HepG2 (cell line): ENCODE measurements at regions not wholly inside any gene's neighbourhood (a gene's known extent, or its start where the extent isn't known, plus 50 kb on each side); places are given as distances from the start of the nearest gene placed in this dataset.

Source experiments
- ATAC-seq: fragments of 200-7000 bp; cut with Tn5 transposase; 3 replicates; pipeline ENCODE4 v1.9.1; 2020; ENCODE audit warnings: mild to moderate bottlenecking, moderate library complexity
- BruUV-seq: library from RNA; stranded (reverse); fragments of 400-500 nt; replicated peaks from 2 replicates; lab custom pipeline; 2021; lab: Mats Ljungman, UMichigan
- CTCF ChIA-PET: fragments of 300-600 bp; formaldehyde crosslinking; extraction: SDS; loops from one replicate; lab custom pipeline; 2021; ENCODE audit warnings: low total read pairs, inconsistent platforms, low intra/inter-chr PET ratio; lab: Yijun Ruan, JAX
- POLR2A ChIA-PET: fragments of 350-600 bp; sonication (Branson Sonifier 250); formaldehyde crosslinking; loops from one replicate; lab custom pipeline; 2020; ENCODE audit warnings: antibody characterized with exemption, inconsistent platforms; lab: Yijun Ruan, JAX
- DNase-seq: peaks from one replicate; pipeline ENCODE4 v3.0.0-alpha.2; 2015; ENCODE audit warnings: low spot score
- FAIRE-seq: peaks from 3 replicates; lab custom pipeline; 2011; peaks lifted over from hg19 to GRCh38; lab: Jason Lieb, UNC
- H2AFZ ChIP-seq: one replicate; pipeline ENCODE4 v1.6.1; 2011; ENCODE audit warnings: low read length, inconsistent platforms
- H3K27ac ChIP-seq: fragments of 300-600 bp; 3 replicates; pipeline ENCODE4 v1.8.0; 2011; ENCODE audit warnings: mixed run types, mild to moderate bottlenecking, mixed read lengths, low read length, inconsistent platforms; ENCODE audit not compliant: insufficient read depth; ENCODE audit errors: extremely low read length
- H3K27me3 ChIP-seq, 2 experiments: fragments of 200-600 bp in 1 of 2; 2 replicates in 1 of 2; 3 replicates in 1 of 2; pipeline versions ENCODE4 v1.6.0 to v1.8.0; 2011; ENCODE audit warnings: low read length in 2 of 2, mild to moderate bottlenecking in 2 of 2, moderate library complexity in 2 of 2, inconsistent platforms in 1 of 2; ENCODE audit not compliant: insufficient read depth in 2 of 2, control insufficient read depth in 1 of 2
- H3K36me3 ChIP-seq, 2 experiments: fragments of 200-600 bp in 1 of 2; replicated peaks in 1 of 2; 2 replicates in 1 of 2; 3 replicates in 1 of 2; pipeline versions ENCODE4 v1.5.1 to v1.8.0; 2011; ENCODE audit warnings: low read length in 2 of 2, inconsistent platforms in 1 of 2; ENCODE audit not compliant: insufficient read depth in 2 of 2, control insufficient read depth in 1 of 2
- H3K4me1 ChIP-seq: 2 replicates; pipeline ENCODE4 v1.5.1; 2012; ENCODE audit warnings: low read length, inconsistent platforms; ENCODE audit not compliant: insufficient read depth
- H3K4me2 ChIP-seq: 2 replicates; pipeline ENCODE4 v1.6.0; 2011; ENCODE audit warnings: low read depth, low read length, inconsistent platforms
- H3K4me3 ChIP-seq, 3 experiments: fragments of 200-600 bp in 1 of 3; sonication (generic), shearing (Covaris generic) in 1 of 3; replicated peaks in 1 of 3; 2 replicates each; pipeline ENCODE4 v1.5.1; 2011 to 2016; ENCODE audit warnings: low read length in 3 of 3, inconsistent platforms in 2 of 3, low read depth in 2 of 3, mild to moderate bottlenecking in 2 of 3, control low read depth in 1 of 3, mixed read lengths in 1 of 3; ENCODE audit not compliant: insufficient read depth in 1 of 3
- H3K79me2 ChIP-seq: one replicate; pipeline ENCODE4 v1.6.1; 2011; ENCODE audit warnings: low read length, inconsistent platforms; ENCODE audit not compliant: insufficient read depth
- H3K9ac ChIP-seq: 2 replicates; pipeline ENCODE4 v1.6.0; 2011; ENCODE audit warnings: mild to moderate bottlenecking, low read depth, low read length, inconsistent platforms; ENCODE audit not compliant: insufficient read depth
- H3K9me3 ChIP-seq: 2 replicates; pipeline ENCODE4 v1.5.1; 2012; ENCODE audit warnings: mild to moderate bottlenecking, low read length
- H4K20me1 ChIP-seq: 2 replicates; pipeline ENCODE4 v1.6.0; 2011; ENCODE audit warnings: inconsistent platforms, mild to moderate bottlenecking, low read length, moderate library complexity; ENCODE audit not compliant: insufficient read depth
- CREB1 ChIP-seq, 2 experiments: fragments of 450-650 bp in 1 of 2; IDR thresholded peaks; 2 replicates each; pipeline ENCODE4 v1.6.1; 2016 to 2017; ENCODE audit warnings: control low read depth in 1 of 2, mild to moderate bottlenecking in 1 of 2, missing compliant biosample characterization in 1 of 2, missing genetic modification characterization in 1 of 2
- FOXK1 ChIP-seq: sonication (generic); formaldehyde crosslinking; IDR thresholded peaks from 2 replicates; pipeline ENCODE4 v1.4.0; 2020; ENCODE audit warnings: low read depth, missing genetic modification reagents, borderline replicate concordance
- HBP1 ChIP-seq: IDR thresholded peaks from 2 replicates; pipeline ENCODE4 v1.6.1; 2016; ENCODE audit warnings: low read depth, control low read depth
- KDM5B ChIP-seq: sonication (generic); formaldehyde crosslinking; IDR thresholded peaks from 2 replicates; pipeline ENCODE4 v1.4.0; 2020; ENCODE audit warnings: missing genetic modification reagents, mild to moderate bottlenecking, borderline replicate concordance
- KLF13 ChIP-seq: sonication (generic); formaldehyde crosslinking; IDR thresholded peaks from 2 replicates; pipeline ENCODE4 v1.4.0; 2020; ENCODE audit warnings: mild to moderate bottlenecking, missing genetic modification reagents
- KLF9 ChIP-seq: IDR thresholded peaks from 2 replicates; pipeline ENCODE4 v1.6.1; 2016; ENCODE audit warnings: low read depth
- TFDP2 ChIP-seq: sonication (generic); formaldehyde crosslinking; IDR thresholded peaks from 2 replicates; pipeline ENCODE4 v1.4.0; 2020; ENCODE audit warnings: missing genetic modification reagents
- ZNF382 ChIP-seq: sonication (generic); formaldehyde crosslinking; IDR thresholded peaks from 2 replicates; pipeline ENCODE4 v1.5.0; 2020; ENCODE audit warnings: missing genetic modification reagents, mild to moderate bottlenecking, borderline replicate concordance
- ZNF569 ChIP-seq: sonication (generic); formaldehyde crosslinking; IDR thresholded peaks from 2 replicates; pipeline ENCODE4 v1.5.0; 2020; ENCODE audit warnings: mild to moderate bottlenecking, missing genetic modification reagents, moderate library complexity, borderline replicate concordance
- WGBS: methylation state at CpG from one replicate; pipeline ENCODE4 v1.1.6; 2017; ENCODE audit warnings: low lambda C conversion rate; 5-methylcytosine and 5-hydroxymethylcytosine counted together
- in situ Hi-C: cut with HindIII; loops from 2 replicates; pipeline ENCODE4 v1.10.0; 2017; ENCODE audit warnings: low pct_unique_long_range_greater_than_20kb; ENCODE audit not compliant: extremely low pct_ligation_motif_present
- intact Hi-C: fragments of 100-400 bp; cut with micrococcal nuclease; formaldehyde crosslinking; loops from one replicate; pipeline ENCODE4 v1.10.0; 2022; ENCODE audit not compliant: unreplicated experiment

GRCh38 chr6:19479551-19479950 is 357.6 kb upstream of the ID4 start:
- DNase-seq (no peak), FAIRE-seq (no peak), ATAC-seq (no peak)
- no peak overlapping the region for H3K4me2 ChIP-seq
- H3K4me1 ChIP-seq: no peaks in the 10 kb centered on the region
- H3K36me3 ChIP-seq: no peaks in the 10 kb centered on the region
- TF ChIP-seq ZNF569 (no peak), KLF13 (CRISPR knock-in tag) (no peak), HBP1 (CRISPR knock-in tag) (no peak)
- H3K27me3 ChIP-seq: no peaks in the 10 kb centered on the region
- no peaks in the 10 kb centered on the region for H3K79me2 ChIP-seq
- H3K9me3 ChIP-seq: peaks cover 7% of the 10 kb centered on the region; the same call in 1 of the 2 replicates
- no peak overlapping the region for H3K9ac ChIP-seq
- CTCF ChIA-PET: no interaction called here
- H4K20me1 ChIP-seq: no peaks in the 10 kb centered on the region
- no peak overlapping the region for H3K27ac ChIP-seq
- intact Hi-C loops: no loop called here
- no peak overlapping the region for H3K4me3 ChIP-seq
- no TSS peak for BruUV-seq
- no peak overlapping the region for H2AFZ ChIP-seq
- in situ Hi-C loops: no loop called here
- POLR2A ChIA-PET: interaction anchor here (0.6 kb wide), 1 partner anchor 733 kb away, joined by 5 read pairs; no protein-coding TSS in a partner anchor

DNA sequence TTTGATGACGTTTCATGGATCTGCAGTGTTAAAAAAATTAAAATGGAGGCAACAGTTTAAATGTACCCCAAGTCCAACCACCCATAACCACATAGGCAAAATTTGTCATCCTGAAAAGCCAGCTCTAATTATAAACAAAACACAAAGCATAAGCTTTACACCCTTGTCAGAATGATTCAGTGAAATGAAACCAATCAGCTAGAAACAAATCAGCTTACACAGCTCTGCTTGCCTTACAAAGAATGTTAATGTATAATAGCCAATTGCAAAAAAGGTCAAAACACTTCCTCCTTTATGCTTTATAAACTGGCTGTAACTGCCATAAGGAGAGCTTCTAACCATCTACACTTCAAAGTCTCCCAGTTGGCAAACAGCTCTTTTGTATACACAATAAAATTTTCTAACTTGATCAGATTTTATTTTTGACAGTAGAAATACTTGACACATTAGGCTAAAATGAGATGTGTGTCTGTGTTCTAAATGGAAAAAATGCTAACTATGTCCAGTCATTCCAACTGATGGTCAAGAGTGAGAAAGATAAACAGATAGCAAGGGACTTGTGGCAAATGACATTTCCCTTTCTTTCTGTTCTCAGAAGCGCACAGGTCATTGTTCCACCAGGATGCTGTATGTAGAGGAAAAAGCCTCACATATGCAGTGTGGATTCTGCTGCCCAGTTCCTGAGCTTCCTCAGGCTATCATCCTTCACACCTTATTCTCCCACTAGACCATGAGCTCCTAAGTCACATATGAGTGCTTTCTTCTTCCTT is 344.3 kb upstream of the ID4 start:
- no peak for DNase-seq
- no peaks in the 10 kb centered on the region for H3K4me1 ChIP-seq
- no peaks in the 10 kb centered on the region for H3K79me2 ChIP-seq
- H3K4me3 ChIP-seq: no peak overlapping the region
- peaks cover 36% of the 10 kb centered on the region for H3K9me3 ChIP-seq
- ChIA-PET CTCF (no interaction called here), POLR2A (no interaction called here)
- no peak overlapping the region for H3K27ac ChIP-seq
- no peak overlapping the region for H3K9ac ChIP-seq
- no peak for ATAC-seq
- intact Hi-C loops: no loop called here
- FAIRE-seq: no peak
- no TSS peak for BruUV-seq
- in situ Hi-C loops: no loop called here
- no peak for TF ChIP-seq ZNF382 (CRISPR knock-in tag)
- TF ChIP-seq CREB1 (IDR thresholded peaks at IDR 0.05): peak; percentile 44
- no peak for TF ChIP-seq CREB1 (CRISPR knock-in tag; IDR thresholded peaks at IDR 0.05)
- no peak for TF ChIP-seq FOXK1 (CRISPR knock-in tag)
- TF ChIP-seq TFDP2 (CRISPR knock-in tag): no peak
- TF ChIP-seq KDM5B (CRISPR knock-in tag): no peak
- TF ChIP-seq KLF9 (CRISPR knock-in tag): no peak
- H3K36me3 ChIP-seq: no peaks in the 10 kb centered on the region
- WGBS: 17% methylated on average over 2 of the region's 2 CpGs
- H3K4me2 ChIP-seq: no peak overlapping the region
- H3K27me3 ChIP-seq: no peaks in the 10 kb centered on the region; a peak in 1 of 5 replicates
- no peaks in the 10 kb centered on the region for H4K20me1 ChIP-seq
- no peak overlapping the region for H2AFZ ChIP-seq
